B cell (primary cell): ENCODE measurements at regions not wholly inside any gene's neighbourhood (a gene's known extent, or its start where the extent isn't known, plus 50 kb on each side); places are given as distances from the start of the nearest gene placed in this dataset.

ENCODE experiments used
- ATAC-seq: fragments of 200-7000 bp; cut with Tn5 transposase; one replicate; pipeline ENCODE4 v1.10.0; 2021; ENCODE audit warnings: low read depth, mild to moderate bottlenecking, moderate number of reproducible peaks, moderate library complexity
- CTCF ChIA-PET: fragments of 350-600 bp; sonication (Branson Sonifier 250); formaldehyde crosslinking; loops from one replicate; lab custom pipeline; 2021; ENCODE audit warnings: antibody characterized with exemption, inconsistent platforms; lab: Charles Lee
- POLR2A ChIA-PET: fragments of 350-600 bp; sonication (Branson Sonifier 250); formaldehyde crosslinking; loops from one replicate; lab custom pipeline; 2021; ENCODE audit warnings: antibody characterized with exemption; lab: Charles Lee
- DNase-seq: peaks from one replicate; pipeline ENCODE4 v3.0.0; 2013
- H2AFZ ChIP-seq: 2 replicates; pipeline ENCODE4 v1.6.1; 2012; ENCODE audit warnings: mild to moderate bottlenecking, low read depth, low read length; ENCODE audit not compliant: insufficient read depth, poor library complexity, severe bottlenecking
- H3K27ac ChIP-seq, 2 donors: 1 replicate in 1 of 2; 2 replicates in 1 of 2; pipeline ENCODE4 v1.5.1; 2012 to 2013; ENCODE audit warnings: low read length in 2 of 2, mild to moderate bottlenecking in 2 of 2, moderate library complexity in 1 of 2
- H3K27me3 ChIP-seq, 4 experiments: fragments of 200-600 bp in 1 of 4; sonication (generic) in 1 of 4; replicated peaks in 1 of 4; 1 replicate in 2 of 4; 2 replicates in 2 of 4; pipeline versions ENCODE4 v1.6.1 to v1.7.0; 2013 to 2016; ENCODE audit warnings: low read length in 3 of 4, mild to moderate bottlenecking in 2 of 4, mixed read lengths in 1 of 4, moderate library complexity in 1 of 4; ENCODE audit not compliant: insufficient read depth in 4 of 4, control insufficient read depth in 3 of 4; ENCODE audit errors: control extremely low read depth in 1 of 4
- H3K36me3 ChIP-seq, 2 experiments: replicated peaks in 1 of 2; 1 replicate in 1 of 2; 2 replicates in 1 of 2; pipeline versions ENCODE4 v1.6.1 to v1.7.1; 2013; ENCODE audit warnings: low read length in 1 of 2; ENCODE audit not compliant: insufficient read depth in 2 of 2, control insufficient read depth in 1 of 2; ENCODE audit errors: control extremely low read depth in 1 of 2, extremely low read depth in 1 of 2
- H3K4me1 ChIP-seq, 2 donors: fragments of 200-600 bp in 1 of 2; sonication (generic) in 1 of 2; 1 replicate in 1 of 2; 2 replicates in 1 of 2; pipeline versions ENCODE4 v1.5.1 to v1.6.1; 2013 to 2017; ENCODE audit warnings: low read length in 2 of 2; ENCODE audit not compliant: control insufficient read depth in 2 of 2, insufficient read depth in 2 of 2
- H3K4me2 ChIP-seq: replicated peaks from 2 replicates; pipeline ENCODE3; 2012; ENCODE audit warnings: mild to moderate bottlenecking, low read depth, low read length; ENCODE audit not compliant: poor library complexity, severe bottlenecking
- H3K4me3 ChIP-seq, 5 experiments: fragments of 200-600 bp in 1 of 5; sonication (generic) in 1 of 5; 1 replicate in 3 of 5; 2 replicates in 2 of 5; pipeline versions ENCODE4 v1.5.1 to v1.7.0; 2011 to 2016; ENCODE audit warnings: low read length in 4 of 5, mild to moderate bottlenecking in 4 of 5, low read depth in 2 of 5, control low read depth in 1 of 5, moderate library complexity in 1 of 5; ENCODE audit not compliant: insufficient read depth in 1 of 5; ENCODE audit errors: control extremely low read depth in 1 of 5, extremely low read depth in 1 of 5
- H3K79me2 ChIP-seq: fragments of 200-600 bp; sonication (generic); one replicate; pipeline ENCODE4 v1.6.0; 2016; ENCODE audit warnings: low read length; ENCODE audit not compliant: control insufficient read depth, insufficient read depth
- H3K9ac ChIP-seq: fragments of 200-600 bp; sonication (generic); 2 replicates; pipeline ENCODE4 v1.6.1; 2017; ENCODE audit warnings: mild to moderate bottlenecking, low read length, moderate library complexity
- H3K9me3 ChIP-seq, 3 donors: one replicate each; pipeline versions ENCODE4 v1.6.1 to v1.7.1; 2013; ENCODE audit warnings: low read length in 2 of 3; ENCODE audit not compliant: control insufficient read depth in 2 of 3, insufficient read depth in 1 of 3; ENCODE audit errors: control extremely low read depth in 1 of 3
- H4K20me1 ChIP-seq: 2 replicates; pipeline ENCODE4 v1.6.0; 2012; ENCODE audit warnings: mild to moderate bottlenecking, low read length; ENCODE audit not compliant: insufficient read depth, control insufficient read depth, poor library complexity, severe bottlenecking
- H3K27ac Mint-ChIP-seq: one replicate; pipeline ENCODE4 v1.8.0; 2021; ENCODE audit warnings: mixed read lengths
- H3K27me3 Mint-ChIP-seq: one replicate; pipeline ENCODE4 v1.8.0; 2021; ENCODE audit warnings: mixed read lengths
- H3K4me1 Mint-ChIP-seq: one replicate; pipeline ENCODE4 v1.8.0; 2021; ENCODE audit warnings: mixed read lengths
- H3K4me3 Mint-ChIP-seq: one replicate; pipeline ENCODE4 v1.8.0; 2021; ENCODE audit warnings: mixed read lengths
- H3K9me3 Mint-ChIP-seq: one replicate; pipeline ENCODE4 v1.8.0; 2022; ENCODE audit warnings: mixed read lengths; ENCODE audit not compliant: insufficient read depth
- CTCF ChIP-seq: fragments of 200-600 bp; IDR thresholded peaks from one replicate; pipeline ENCODE4 v1.8.0; 2022; ENCODE audit warnings: antibody characterized with exemption, mild to moderate bottlenecking
- EZH2 ChIP-seq: IDR thresholded peaks from 2 replicates; pipeline ENCODE4 v1.6.1; 2012; ENCODE audit warnings: borderline replicate concordance, low read depth, mild to moderate bottlenecking, moderate library complexity, low read length; ENCODE audit not compliant: insufficient read depth, poor library complexity, severe bottlenecking
- WGBS: methylation state at CpG from one replicate; pipeline ENCODE4 v1.1.5; 2013; ENCODE audit warnings: missing lambda C conversion rate; ENCODE audit not compliant: insufficient coverage; 5-methylcytosine and 5-hydroxymethylcytosine counted together
- intact Hi-C: fragments of 100-400 bp; cut with micrococcal nuclease; formaldehyde crosslinking; loops from one replicate; pipeline ENCODE4 v1.10.0; 2022

- WGBS, result 93% methylated on average over 10 of the region's 12 CpGs
Measured at GRCh38 chr21:38994042-38994441, 188.3 kb downstream of the ETS2 start.

GRCh38 chr21:38993561-38993960 lies 187.8 kb downstream of the ETS2 start:
- Histone ChIP-seq H3K27me3 (peaks cover 0 to 22% (median 0%) of the 10 kb centered on the region in 4 experiments), H3K9ac (no peak overlapping the region), H3K36me3 (no peaks in the 10 kb centered on the region), H3K4me1 (no peaks in the 10 kb centered on the region), H3K79me2 (no peaks in the 10 kb centered on the region), H4K20me1 (no peaks in the 10 kb centered on the region), H3K4me3 (no peak overlapping the region), H3K9me3 (no peaks in the 10 kb centered on the region), H3K27ac (no peak overlapping the region), H2AFZ (no peak overlapping the region), H3K4me2 (no peak overlapping the region)
- intact Hi-C loops, result no loop called here
- Mint-ChIP-seq H3K4me3 (no peak overlapping the region), H3K9me3 (no peaks in the 10 kb centered on the region), H3K4me1 (peaks cover 11% of the 10 kb centered on the region), H3K27ac (no peak overlapping the region), H3K27me3 (peaks cover 50% of the 10 kb centered on the region)
- ATAC-seq, result no peak
- ChIA-PET POLR2A (no interaction called here), CTCF (no interaction called here)
- 71% methylated on average over 4 of the region's 4 CpGs for WGBS
- no peak for DNase-seq
- TF ChIP-seq CTCF, result no peak
- TF ChIP-seq EZH2, result no peak

More at GRCh38 chr21:38994042-38994441, 188.3 kb downstream of the ETS2 start:
- Histone ChIP-seq H2AFZ (no peak overlapping the region), H4K20me1 (no peaks in the 10 kb centered on the region), H3K4me2 (no peak overlapping the region), H3K9ac (no peak overlapping the region), H3K36me3 (no peaks in the 10 kb centered on the region), H3K4me3 (no peak overlapping the region), H3K4me1 (no peaks in the 10 kb centered on the region), H3K27me3 (peaks cover 0 to 18% (median 0%) of the 10 kb centered on the region in 4 experiments), H3K27ac (no peak overlapping the region), H3K9me3 (no peaks in the 10 kb centered on the region), H3K79me2 (no peaks in the 10 kb centered on the region)
- peaks cover 47% of the 10 kb centered on the region for H3K27me3 Mint-ChIP-seq
- POLR2A ChIA-PET, result no interaction called here
- CTCF ChIA-PET, result interaction anchor here (1.1 kb wide), 1 partner anchor 262 kb away, joined by 4 read pairs; no protein-coding TSS in a partner anchor
- DNase-seq (no peak), ATAC-seq (no peak)
- H3K27ac Mint-ChIP-seq, result no peak overlapping the region
- intact Hi-C loops, result no loop called here
- H3K4me3 Mint-ChIP-seq, result no peak overlapping the region
- no peak for TF ChIP-seq CTCF
- no peak for TF ChIP-seq EZH2
- peaks cover 9% of the 10 kb centered on the region for H3K4me1 Mint-ChIP-seq
- no peaks in the 10 kb centered on the region for H3K9me3 Mint-ChIP-seq
